ENCODE measurements at regions not wholly inside any gene's neighbourhood (a gene's known extent, or its start where the extent isn't known, plus 50 kb on each side); places are given as distances from the start of the nearest gene placed in this dataset.

- peak in 2 of 3 donors; percentile 10 to 39 for DNase-seq (ENCODE audit: low read depth in 2 of 3, low spot score in 2 of 3)
These were observed 331.3 kb upstream of the CNTNAP5 start for GRCh38 chr2:123693836-123694235.

- DNase-seq (ENCODE audit: low read depth in 2 of 3, low spot score in 2 of 3): peak in 2 of 3 donors; percentile 13 to 29
These were observed 329.7 kb upstream of the CNTNAP5 start for GRCh38 chr2:123695426-123695825.

- DNase-seq (ENCODE audit: low read depth in 2 of 3, low spot score in 2 of 3): peak in 2 of 3 donors; percentile 13 to 16
These were observed 329.1 kb upstream of the CNTNAP5 start for GRCh38 chr2:123696021-123696420.

GRCh38 chr2:123696799-123697410, 328.2 kb upstream of the CNTNAP5 start:
- peak in 2 of 3 donors; percentile 86 to 92 for DNase-seq (ENCODE audit: low read depth in 2 of 3, low spot score in 2 of 3)

GRCh38 chr2:123715467-123715982, 309.6 kb upstream of the CNTNAP5 start:
- no peak for DNase-seq (ENCODE audit: low read depth in 2 of 3, low spot score in 2 of 3)

GRCh38 chr2:123717636-123718334, 307.3 kb upstream of the CNTNAP5 start:
- DNase-seq (ENCODE audit: low read depth in 2 of 3, low spot score in 2 of 3): no peak

GRCh38 chr2:123720760-123721159, 304.3 kb upstream of the CNTNAP5 start:
- DNase-seq (ENCODE audit: low read depth in 2 of 3, low spot score in 2 of 3): no peak

- DNase-seq (ENCODE audit: low read depth in 2 of 3, low spot score in 2 of 3): peak in 1 of 3 donors; percentile 24
These were observed 301.4 kb upstream of the CNTNAP5 start for GRCh38 chr2:123723706-123724105.

- no peak for DNase-seq (ENCODE audit: low read depth in 2 of 3, low spot score in 2 of 3)
These were observed 292.5 kb upstream of the CNTNAP5 start for GRCh38 chr2:123732563-123732962.

- DNase-seq (ENCODE audit: low read depth in 2 of 3, low spot score in 2 of 3): no peak
These were observed 287.7 kb upstream of the CNTNAP5 start for GRCh38 chr2:123737371-123737770.

GRCh38 chr2:123738643-123739042, 286.4 kb upstream of the CNTNAP5 start:
- peak in 1 of 3 donors; percentile 63 for DNase-seq (ENCODE audit: low read depth in 2 of 3, low spot score in 2 of 3)

GRCh38 chr2:123746006-123746405, 279.1 kb upstream of the CNTNAP5 start:
- no peak for DNase-seq (ENCODE audit: low read depth in 2 of 3, low spot score in 2 of 3)

- DNase-seq (ENCODE audit: low read depth in 2 of 3, low spot score in 2 of 3): peak in 1 of 3 donors; percentile 6
These were observed 277.8 kb upstream of the CNTNAP5 start for GRCh38 chr2:123747326-123747725.

- no peak for DNase-seq (ENCODE audit: low read depth in 2 of 3, low spot score in 2 of 3)
These were observed 262.9 kb upstream of the CNTNAP5 start for GRCh38 chr2:123762221-123762620.

GRCh38 chr2:123768233-123768632, 256.9 kb upstream of the CNTNAP5 start:
- no peak for DNase-seq (ENCODE audit: low read depth in 2 of 3, low spot score in 2 of 3)

- no peak for DNase-seq (ENCODE audit: low read depth in 2 of 3, low spot score in 2 of 3)
These were observed 256.1 kb upstream of the CNTNAP5 start for GRCh38 chr2:123769001-123769400.

- DNase-seq (ENCODE audit: low read depth in 2 of 3, low spot score in 2 of 3): peak in 2 of 3 donors; percentile 18 to 74
These were observed 253.9 kb upstream of the CNTNAP5 start for GRCh38 chr2:123770996-123771720.

- DNase-seq (ENCODE audit: low read depth in 2 of 3, low spot score in 2 of 3): peak in 2 of 3 donors; percentile 13 to 71
These were observed 253.0 kb upstream of the CNTNAP5 start for GRCh38 chr2:123771928-123772632.

- no peak for DNase-seq (ENCODE audit: low read depth in 2 of 3, low spot score in 2 of 3)
These were observed 248.0 kb upstream of the CNTNAP5 start for GRCh38 chr2:123777116-123777515.

- DNase-seq (ENCODE audit: low read depth in 2 of 3, low spot score in 2 of 3): no peak
These were observed 241.9 kb upstream of the CNTNAP5 start for GRCh38 chr2:123783164-123783563.

GRCh38 chr2:123785332-123785731, 239.8 kb upstream of the CNTNAP5 start:
- no peak for DNase-seq (ENCODE audit: low read depth in 2 of 3, low spot score in 2 of 3)

Measured in hematopoietic multipotent progenitor cell (in vitro differentiated cells).